KBM-7 (cell line): ENCODE measurements at regions not wholly inside any gene's neighbourhood (a gene's known extent, or its start where the extent isn't known, plus 50 kb on each side); places are given as distances from the start of the nearest gene placed in this dataset.

Experiments
- DNase-seq: peaks from one replicate; pipeline ENCODE4 v3.0.0-alpha.2; 2015
- in situ Hi-C: fragments of 300-500 bp; cut with MboI; formaldehyde crosslinking; loops from 2 replicates; pipeline ENCODE4 v1.14.3; 2020; ENCODE audit warnings: low sequenced_read_pairs, low pct_unique_long_range_greater_than_20kb, mixed read lengths

- no peak for DNase-seq
- in situ Hi-C loops: no loop called here
Observed at GRCh38 chr20:60500038-60500701, 541.9 kb downstream of the CDH26 start.

- in situ Hi-C loops: no loop called here
- DNase-seq: no peak
Observed at GRCh38 chr20:60501048-60501447, 542.8 kb downstream of the CDH26 start.

GRCh38 chr20:60502881-60503280, 544.7 kb downstream of the CDH26 start:
- DNase-seq: no peak
- in situ Hi-C loops: no loop called here

- in situ Hi-C loops: no loop called here
- DNase-seq: no peak
Observed at GRCh38 chr20:60505423-60505822, 547.2 kb downstream of the CDH26 start.

DNA sequence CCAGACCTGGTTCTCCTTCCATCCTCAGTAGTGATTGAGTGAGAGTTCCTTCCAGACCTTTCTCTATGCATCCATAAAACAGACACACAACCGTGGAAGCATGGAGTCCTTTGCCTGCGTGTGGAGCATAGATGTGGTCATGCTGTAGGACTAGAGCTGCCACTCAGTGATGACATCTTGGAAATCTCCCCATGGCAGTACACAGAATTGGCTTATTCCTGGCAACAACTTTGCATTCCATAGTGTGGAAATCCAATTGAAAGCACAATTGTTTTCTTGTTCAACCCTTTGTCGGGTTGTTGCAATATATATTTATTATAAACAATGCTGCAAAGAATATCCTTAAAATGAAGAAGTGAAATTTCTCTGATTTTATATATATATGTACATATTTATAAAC, 547.8 kb downstream of the CDH26 start:
- in situ Hi-C loops: no loop called here
- no peak for DNase-seq

GRCh38 chr20:60507087-60507694, 549.0 kb downstream of the CDH26 start:
- in situ Hi-C loops: no loop called here
- no peak for DNase-seq

- in situ Hi-C loops: no loop called here
- no peak for DNase-seq
Observed at GRCh38 chr20:60509407-60509806, 551.2 kb downstream of the CDH26 start.

DNA sequence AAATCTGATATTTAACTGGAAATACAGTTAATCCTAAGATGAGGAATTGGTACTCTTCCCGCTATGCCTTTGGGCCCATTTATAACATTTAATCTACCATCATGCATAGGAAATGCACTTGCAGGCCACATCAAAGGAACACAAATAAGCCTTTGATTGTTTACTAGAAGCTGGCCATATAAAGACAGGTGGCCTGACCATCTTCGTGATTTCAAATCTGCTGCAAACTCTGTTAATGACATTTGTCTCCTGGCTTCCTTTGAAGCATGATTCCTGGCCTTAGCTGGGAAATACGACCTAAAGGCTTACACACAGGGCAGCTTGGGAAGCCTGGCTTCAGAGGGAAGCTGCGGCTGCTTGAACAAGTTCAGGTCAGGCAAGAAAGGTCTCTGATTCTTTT, 552.1 kb downstream of the CDH26 start:
- no peak for DNase-seq
- in situ Hi-C loops: no loop called here

- in situ Hi-C loops: no loop called here
- no peak for DNase-seq
Observed at GRCh38 chr20:60512443-60512842, 554.2 kb downstream of the CDH26 start.

GRCh38 chr20:60513141-60513540, 554.9 kb downstream of the CDH26 start:
- in situ Hi-C loops: no loop called here
- no peak for DNase-seq

- DNase-seq: no peak
- in situ Hi-C loops: no loop called here
Observed at GRCh38 chr20:60516442-60516841, 558.2 kb downstream of the CDH26 start.

DNA sequence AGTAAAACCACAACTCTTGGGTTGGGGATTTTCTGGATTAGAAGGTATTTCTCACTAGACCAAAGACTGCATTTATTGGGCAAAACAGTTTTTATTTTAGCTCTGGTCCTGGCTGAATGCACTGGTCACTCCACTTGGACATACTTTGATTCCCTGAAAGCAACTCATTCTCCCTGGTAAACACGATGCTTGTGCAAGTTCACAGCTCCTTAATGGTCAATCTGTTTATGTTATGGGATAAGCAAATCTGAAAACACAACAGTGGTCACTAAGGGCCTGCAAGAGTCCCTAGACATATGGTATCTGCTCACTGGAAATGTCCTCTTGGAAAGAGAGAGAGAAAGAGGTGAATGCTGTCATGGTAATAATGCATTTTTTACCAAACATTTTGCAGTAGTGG, 559.8 kb downstream of the CDH26 start:
- in situ Hi-C loops: no loop called here
- no peak for DNase-seq

DNA sequence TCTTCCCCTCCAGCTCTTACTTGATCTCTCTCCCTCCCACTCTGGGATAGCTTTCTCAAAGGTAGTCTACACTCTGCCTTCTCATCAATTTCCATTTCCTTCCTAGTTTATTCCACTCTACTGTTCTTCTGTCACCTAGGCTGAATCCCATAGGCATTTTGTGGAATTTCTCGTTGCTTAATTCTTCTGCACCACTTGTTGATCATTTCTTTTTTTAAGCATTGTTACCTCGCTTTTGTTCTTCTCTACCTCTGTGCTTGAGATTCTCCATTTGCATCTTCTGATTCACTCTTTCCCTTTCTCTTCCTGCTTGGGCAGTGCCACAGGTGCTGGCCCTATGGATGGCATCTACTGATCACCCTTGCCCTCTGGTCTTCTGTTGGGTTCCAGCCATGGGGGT, 567.2 kb downstream of the CDH26 start:
- in situ Hi-C loops: no loop called here
- no peak for DNase-seq

GRCh38 chr20:60527656-60528055, 569.4 kb downstream of the CDH26 start:
- in situ Hi-C loops: no loop called here
- no peak for DNase-seq

GRCh38 chr20:60528141-60528540, 569.9 kb downstream of the CDH26 start:
- no peak for DNase-seq
- in situ Hi-C loops: no loop called here

DNA sequence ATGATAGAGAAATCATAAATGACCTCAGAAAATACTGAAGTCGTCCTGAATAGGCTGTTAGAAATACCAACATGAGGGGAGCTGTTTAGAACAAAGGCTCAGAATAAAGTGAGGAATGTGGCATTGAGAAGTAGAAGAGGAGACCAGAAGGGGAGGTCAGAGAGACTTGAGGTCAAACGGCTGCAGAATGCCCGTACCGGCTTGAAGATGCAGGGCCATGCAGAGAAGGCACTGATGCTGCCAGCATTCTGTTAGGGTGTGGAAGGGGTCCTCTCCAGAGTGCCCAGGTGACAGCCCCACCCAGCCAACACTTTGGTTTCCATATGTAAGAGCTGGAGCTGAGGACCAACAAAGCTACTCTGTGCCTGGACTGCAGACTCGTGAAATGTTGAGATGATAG, 570.9 kb downstream of the CDH26 start:
- in situ Hi-C loops: no loop called here
- DNase-seq: no peak

- in situ Hi-C loops: no loop called here
Observed at GRCh38 chr20:60535211-60535610, 577.0 kb downstream of the CDH26 start.

GRCh38 chr20:60540591-60540990, 582.4 kb downstream of the CDH26 start:
- DNase-seq: no peak
- in situ Hi-C loops: no loop called here

More at GRCh38 chr20:60535211-60535610, 577.0 kb downstream of the CDH26 start:
- DNase-seq: no peak

- DNase-seq: no peak
- in situ Hi-C loops: no loop called here
Observed at GRCh38 chr20:60541991-60542390, 583.8 kb downstream of the CDH26 start.

- DNase-seq: no peak
- in situ Hi-C loops: no loop called here
Observed at GRCh38 chr20:60543598-60543997, 585.4 kb downstream of the CDH26 start.

DNA sequence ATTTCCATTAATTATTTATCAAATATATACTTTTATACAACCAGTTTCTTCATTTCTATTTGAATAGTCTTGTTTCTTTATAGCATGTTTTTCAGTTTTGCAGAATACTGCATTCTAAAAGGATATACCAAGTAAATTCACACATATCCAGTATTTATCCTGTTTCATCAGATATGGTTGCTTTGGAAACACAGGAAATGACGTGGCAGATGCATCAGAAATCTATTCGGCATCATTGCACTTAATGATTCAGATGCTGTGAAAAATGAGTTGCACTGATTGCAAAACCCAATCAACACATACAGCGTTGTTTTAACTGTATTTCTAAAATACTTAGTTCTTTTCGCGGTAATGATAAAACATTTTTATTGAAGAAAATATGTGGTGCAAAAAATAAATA, 594.9 kb downstream of the CDH26 start:
- in situ Hi-C loops: no loop called here

More for the DNA sequence above, 594.9 kb downstream of the CDH26 start:
- DNase-seq: no peak
